HCT116 (cell line): ENCODE measurements at regions not wholly inside any gene's neighbourhood (a gene's known extent, or its start where the extent isn't known, plus 50 kb on each side); places are given as distances from the start of the nearest gene placed in this dataset.

Experiments used
- ATAC-seq: fragments of 200-7000 bp; cut with Tn5 transposase; 2 replicates; pipeline ENCODE4 v1.9.1; 2020; ENCODE audit warnings: mild to moderate bottlenecking, moderate library complexity
- BruUV-seq: library from RNA; stranded (reverse); fragments of 400-500 nt; replicated peaks from 2 replicates; lab custom pipeline; 2021; lab: Mats Ljungman, UMichigan
- CTCF ChIA-PET: fragments of 300-600 bp; sonication (Branson Sonifier 250); formaldehyde crosslinking; loops from one replicate; lab custom pipeline; 2021; ENCODE audit warnings: antibody characterized with exemption; lab: Charles Lee
- POLR2A ChIA-PET: fragments of 300-600, 350-600 bp; sonication (Branson Sonifier 250); formaldehyde crosslinking; loops from one replicate; lab custom pipeline; 2021; ENCODE audit warnings: antibody characterized with exemption; lab: Charles Lee
- RAD21 ChIA-PET, 2 experiments: fragments of 300-600 bp; sonication (Branson Sonifier 250); formaldehyde crosslinking; loops; one replicate each; lab custom pipeline; 2023; ENCODE audit warnings: low total read pairs in 2 of 2; ENCODE audit not compliant: uncharacterized antibody in 2 of 2, unreplicated experiment in 2 of 2, low non-redundant PET in 1 of 2; lab: Charles Lee
- DNase-seq: peaks from one replicate; pipeline ENCODE4 v3.0.0-alpha.2; 2010; ENCODE audit warnings: low read depth, low spot score
- H2AFZ ChIP-seq: fragments of 200-600 bp; shearing (Covaris generic), sonication (generic); 2 replicates; pipeline ENCODE4 v1.6.1; 2017; ENCODE audit warnings: low read depth, mixed run types, mixed read lengths, antibody characterized with exemption, low read length; ENCODE audit not compliant: poor library complexity, severe bottlenecking
- H3K27ac ChIP-seq: 2 replicates; pipeline ENCODE4 v1.5.1; 2012; ENCODE audit warnings: low read depth, low read length
- H3K27me3 ChIP-seq: fragments of 200-600 bp; sonication (generic); 2 replicates; pipeline ENCODE4 v1.6.1; 2016; ENCODE audit warnings: mixed run types, low read length, mixed read lengths; ENCODE audit not compliant: insufficient read depth
- H3K36me3 ChIP-seq, 2 experiments: fragments of 200-500 bp in 1 of 2; fragments of 200-600 bp in 1 of 2; sonication (Bioruptor generic) in 1 of 2; sonication (generic) in 1 of 2; 2 replicates each; pipeline versions ENCODE4 v1.5.1 to v1.6.1; 2014 to 2016; ENCODE audit warnings: low read length in 2 of 2, inconsistent platforms in 1 of 2, mixed read lengths in 1 of 2, mixed run types in 1 of 2; ENCODE audit not compliant: insufficient read depth in 2 of 2, control insufficient read depth in 1 of 2
- H3K4me1 ChIP-seq, 2 experiments: fragments of 200-600 bp in 1 of 2; sonication (generic) in 1 of 2; 2 replicates each; pipeline versions ENCODE4 v1.5.1 to v1.6.1; 2012 to 2017; ENCODE audit warnings: low read length in 2 of 2, inconsistent platforms in 1 of 2, mild to moderate bottlenecking in 1 of 2, mixed read lengths in 1 of 2, mixed run types in 1 of 2, moderate library complexity in 1 of 2; ENCODE audit not compliant: insufficient read depth in 2 of 2, control insufficient read depth in 1 of 2
- H3K4me2 ChIP-seq: fragments of 200-600 bp; sonication (generic); 2 replicates; pipeline ENCODE4 v1.6.1; 2017; ENCODE audit warnings: mixed run types, low read length, mixed read lengths
- H3K4me3 ChIP-seq, 2 experiments: fragments of 200-600 bp in 1 of 2; sonication (generic) in 1 of 2; replicated peaks in 1 of 2; 2 replicates each; pipeline ENCODE4 v1.5.1; 2011 to 2016; ENCODE audit warnings: low read length in 2 of 2, control low read depth in 1 of 2, low read depth in 1 of 2, mild to moderate bottlenecking in 1 of 2, mixed read lengths in 1 of 2, mixed run types in 1 of 2
- H3K79me2 ChIP-seq: fragments of 200-600 bp; sonication (generic); 2 replicates; pipeline ENCODE4 v1.6.1; 2017; ENCODE audit warnings: mild to moderate bottlenecking, mixed run types, low read length, moderate library complexity, mixed read lengths; ENCODE audit not compliant: insufficient read depth
- H3K9ac ChIP-seq: fragments of 200-600 bp; sonication (generic); 2 replicates; pipeline ENCODE4 v1.6.1; 2016; ENCODE audit warnings: low read length, mixed read lengths
- H3K9me2 ChIP-seq: fragments of 200-600 bp; sonication (generic), shearing (Covaris generic); 2 replicates; pipeline ENCODE4 v1.6.1; 2017; ENCODE audit warnings: mixed run types, mild to moderate bottlenecking, moderate library complexity; ENCODE audit not compliant: insufficient read depth
- H3K9me3 ChIP-seq, 2 experiments: fragments of 200-500 bp in 1 of 2; fragments of 200-600 bp in 1 of 2; sonication (Bioruptor generic) in 1 of 2; sonication (generic) in 1 of 2; 2 replicates each; pipeline ENCODE4 v1.6.1; 2014 to 2017; ENCODE audit warnings: low read length in 2 of 2, mixed read lengths in 2 of 2, inconsistent platforms in 1 of 2, low read depth in 1 of 2, mild to moderate bottlenecking in 1 of 2, mixed run types in 1 of 2, moderate library complexity in 1 of 2; ENCODE audit not compliant: control insufficient read depth in 1 of 2, insufficient read depth in 1 of 2
- H4K20me1 ChIP-seq: fragments of 200-600 bp; sonication (generic), shearing (Covaris generic); 2 replicates; pipeline ENCODE4 v1.6.1; 2017; ENCODE audit warnings: mixed run types, mild to moderate bottlenecking, moderate library complexity; ENCODE audit not compliant: insufficient read depth
- CBX3 ChIP-seq: IDR thresholded peaks from 2 replicates; pipeline ENCODE4 v1.6.1; 2012; ENCODE audit warnings: low read depth
- CEBPB ChIP-seq: IDR thresholded peaks from 2 replicates; pipeline ENCODE4 v1.6.1; 2012; ENCODE audit warnings: low read depth
- EGR1 ChIP-seq: IDR thresholded peaks from 2 replicates; pipeline ENCODE4 v1.6.1; 2012; ENCODE audit warnings: low read depth
- ELF1 ChIP-seq: IDR thresholded peaks from 2 replicates; pipeline ENCODE4 v1.6.1; 2012; ENCODE audit warnings: low read depth, borderline replicate concordance
- EZH2 ChIP-seq: fragments of 200-600 bp; sonication (generic); IDR thresholded peaks from 2 replicates; pipeline ENCODE4 v1.6.1; 2017; ENCODE audit warnings: antibody characterized with exemption, mixed run types
- EZH2phosphoT487 ChIP-seq: fragments of 200-600 bp; IDR thresholded peaks from 2 replicates; pipeline ENCODE4 v1.6.1; 2018; ENCODE audit warnings: antibody characterized with exemption, borderline replicate concordance
- FOSL1 ChIP-seq: IDR thresholded peaks from 2 replicates; pipeline ENCODE4 v1.6.1; 2012; ENCODE audit warnings: low read depth
- JUND ChIP-seq: IDR thresholded peaks from 2 replicates; pipeline ENCODE4 v1.6.1; 2012
- MAX ChIP-seq: IDR thresholded peaks from 2 replicates; pipeline ENCODE4 v1.6.1; 2012
- POLR2A ChIP-seq: IDR thresholded peaks from 2 replicates; pipeline ENCODE4 v1.7.0; 2011; ENCODE audit warnings: borderline replicate concordance; ENCODE audit not compliant: insufficient read depth, insufficient read length; ENCODE audit errors: extremely low read depth
- POLR2AphosphoS5 ChIP-seq: IDR thresholded peaks from 2 replicates; pipeline ENCODE4 v1.6.1; 2011; ENCODE audit warnings: mild to moderate bottlenecking, low read depth, low read length, moderate library complexity
- REST ChIP-seq: IDR thresholded peaks from 2 replicates; pipeline ENCODE4 v1.6.1; 2012; ENCODE audit warnings: low read depth
- TCF7L2 ChIP-seq: IDR thresholded peaks from 2 replicates; pipeline ENCODE4 v1.7.0; 2011; ENCODE audit warnings: borderline replicate concordance, inconsistent platforms; ENCODE audit not compliant: insufficient read depth, insufficient read length; ENCODE audit errors: extremely low read depth
- YY1 ChIP-seq: IDR thresholded peaks from 2 replicates; pipeline ENCODE4 v1.6.1; 2011; ENCODE audit warnings: low read length, low read depth, moderate library complexity, mild to moderate bottlenecking; ENCODE audit not compliant: insufficient replicate concordance; ENCODE audit errors: extremely low read depth
- ZFX ChIP-seq: fragments of 450-650 bp; IDR thresholded peaks from 2 replicates; pipeline ENCODE4 v1.6.1; 2017
- intact Hi-C: fragments of 100-400 bp; cut with micrococcal nuclease; formaldehyde crosslinking; loops from 2 replicates; pipeline ENCODE4 v1.10.0; 2022

- Histone ChIP-seq H3K9ac (no peak overlapping the region), H4K20me1 (no peaks in the 10 kb centered on the region)
- RAD21 ChIA-PET = no interaction called here
- ATAC-seq = no peak
- TF ChIP-seq TCF7L2 = no peak
- no peak for TF ChIP-seq JUND
- TF ChIP-seq CEBPB = no peak
- TF ChIP-seq ELF1 = no peak
- no peak for TF ChIP-seq EZH2
- no peak for TF ChIP-seq ZFX
- no peak for TF ChIP-seq MAX
- TF ChIP-seq YY1 = no peak
- TF ChIP-seq, all 23 proteins: peak for 0
- no peak for DNase-seq
- Histone ChIP-seq H3K4me2 (no peak overlapping the region), H2AFZ (no peak overlapping the region), H3K4me3 (no peak overlapping the region), H3K4me1 (no peaks in the 10 kb centered on the region), H3K9me2 (no peaks in the 10 kb centered on the region), H3K79me2 (no peaks in the 10 kb centered on the region), H3K27ac (no peak overlapping the region), H3K9me3 (no peaks in the 10 kb centered on the region), H3K36me3 (no peaks in the 10 kb centered on the region), H3K27me3 (no peaks in the 10 kb centered on the region)
- ChIA-PET POLR2A (no interaction called here), CTCF (no interaction called here)
- intact Hi-C loops = no loop called here
- BruUV-seq = no TSS peak
These were observed 92.9 kb upstream of the PRR23E start for GRCh38 chr3:127099982-127100381.

GRCh38 chr3:127100459-127101410, 92.2 kb upstream of the PRR23E start:
- no TSS peak for BruUV-seq
- H3K36me3 ChIP-seq = no peaks in the 10 kb centered on the region
- H3K27me3 ChIP-seq = no peaks in the 10 kb centered on the region
- no peak overlapping the region for H3K27ac ChIP-seq
- H3K4me2 ChIP-seq = no peak overlapping the region
- no peaks in the 10 kb centered on the region for H3K9me3 ChIP-seq
- ChIA-PET POLR2A (no interaction called here), RAD21 (no interaction called here), CTCF (no interaction called here)
- DNase-seq (no peak), ATAC-seq (no peak)
- no peak overlapping the region for H3K9ac ChIP-seq
- no peaks in the 10 kb centered on the region for H4K20me1 ChIP-seq
- H2AFZ ChIP-seq = no peak overlapping the region
- no peak overlapping the region for H3K4me3 ChIP-seq
- H3K79me2 ChIP-seq = no peaks in the 10 kb centered on the region
- no peaks in the 10 kb centered on the region for H3K9me2 ChIP-seq
- no peaks in the 10 kb centered on the region for H3K4me1 ChIP-seq
- intact Hi-C loops = no loop called here
- TF ChIP-seq REST (no peak), ZFX (no peak), POLR2A (no peak), EGR1 (no peak), MAX (no peak), FOSL1 (no peak), POLR2AphosphoS5 (no peak), EZH2phosphoT487 (no peak), JUND (no peak), CBX3 (no peak)
